ENCODE measurements at regions not wholly inside any gene's neighbourhood (a gene's known extent, or its start where the extent isn't known, plus 50 kb on each side); places are given as distances from the start of the nearest gene placed in this dataset.
A peak's percentile ranks its signal among the peaks of the same experiment; 100 is the strongest.
"Not testable (repeated sequence)": the region's sequence is repeated elsewhere in the genome, so short reads cannot be mapped to it uniquely, and the experiment has no call there.

GRCh38 chr13:44303681-44304432, 69.8 kb upstream of the SERP2 start:
- DNase-seq (ENCODE audit: low read depth): no peak

- no peak for DNase-seq (ENCODE audit: low read depth)
Observed at GRCh38 chr13:44304433-44304725, 69.2 kb upstream of the SERP2 start.

GRCh38 chr13:44305286-44305685, 68.3 kb upstream of the SERP2 start:
- no peak for DNase-seq (ENCODE audit: low read depth)

- peak; percentile 26 for DNase-seq (ENCODE audit: low read depth)
Observed at GRCh38 chr13:44305917-44306370, 67.7 kb upstream of the SERP2 start.

- DNase-seq (ENCODE audit: low read depth): peak; percentile 97
Observed at GRCh38 chr13:44306371-44307192, 67.0 kb upstream of the SERP2 start.

DNA sequence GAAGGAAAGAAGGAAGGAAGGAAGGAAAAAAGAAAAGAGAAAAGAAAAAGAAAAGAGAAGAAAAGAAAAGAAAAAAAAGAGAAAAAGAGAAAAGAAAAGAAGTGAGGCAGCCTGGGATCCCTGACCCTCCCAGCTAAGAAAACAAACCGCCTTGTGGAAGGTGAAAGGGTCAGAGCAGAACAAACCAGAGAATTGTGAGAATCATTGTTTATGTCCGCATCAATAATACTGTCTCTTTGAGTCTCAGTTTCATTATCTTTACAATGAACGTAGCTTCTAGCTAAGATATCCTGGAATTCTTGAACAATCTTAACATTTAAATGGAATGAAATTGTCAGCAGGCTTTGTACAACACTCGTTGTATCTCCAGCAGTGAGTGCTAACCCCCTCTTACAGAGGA, 66.4 kb upstream of the SERP2 start:
- peak; percentile 25 for DNase-seq (ENCODE audit: low read depth)

DNA sequence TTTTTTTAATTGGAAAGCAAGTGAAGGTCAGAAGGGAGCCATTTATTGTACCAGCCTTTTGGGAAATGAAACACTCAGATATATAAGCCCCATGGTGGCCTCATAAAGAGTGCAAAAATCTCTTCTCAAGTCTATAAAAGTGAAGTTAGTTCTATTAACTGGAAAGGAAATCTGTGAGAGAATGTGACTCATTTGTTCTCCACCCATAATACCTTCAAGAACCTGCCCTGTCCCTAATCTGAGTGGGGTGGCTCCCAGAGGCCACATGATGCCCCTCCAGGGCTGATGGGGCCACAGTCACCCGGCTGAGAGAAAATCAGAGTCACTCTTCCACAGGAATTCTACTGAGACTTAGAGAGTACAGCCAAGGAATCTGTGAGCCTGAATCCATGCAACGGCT, 65.8 kb upstream of the SERP2 start:
- peak; percentile 49 for DNase-seq (ENCODE audit: low read depth)

- no peak for DNase-seq (ENCODE audit: low read depth)
Observed at GRCh38 chr13:44308352-44308751, 65.3 kb upstream of the SERP2 start.

DNA sequence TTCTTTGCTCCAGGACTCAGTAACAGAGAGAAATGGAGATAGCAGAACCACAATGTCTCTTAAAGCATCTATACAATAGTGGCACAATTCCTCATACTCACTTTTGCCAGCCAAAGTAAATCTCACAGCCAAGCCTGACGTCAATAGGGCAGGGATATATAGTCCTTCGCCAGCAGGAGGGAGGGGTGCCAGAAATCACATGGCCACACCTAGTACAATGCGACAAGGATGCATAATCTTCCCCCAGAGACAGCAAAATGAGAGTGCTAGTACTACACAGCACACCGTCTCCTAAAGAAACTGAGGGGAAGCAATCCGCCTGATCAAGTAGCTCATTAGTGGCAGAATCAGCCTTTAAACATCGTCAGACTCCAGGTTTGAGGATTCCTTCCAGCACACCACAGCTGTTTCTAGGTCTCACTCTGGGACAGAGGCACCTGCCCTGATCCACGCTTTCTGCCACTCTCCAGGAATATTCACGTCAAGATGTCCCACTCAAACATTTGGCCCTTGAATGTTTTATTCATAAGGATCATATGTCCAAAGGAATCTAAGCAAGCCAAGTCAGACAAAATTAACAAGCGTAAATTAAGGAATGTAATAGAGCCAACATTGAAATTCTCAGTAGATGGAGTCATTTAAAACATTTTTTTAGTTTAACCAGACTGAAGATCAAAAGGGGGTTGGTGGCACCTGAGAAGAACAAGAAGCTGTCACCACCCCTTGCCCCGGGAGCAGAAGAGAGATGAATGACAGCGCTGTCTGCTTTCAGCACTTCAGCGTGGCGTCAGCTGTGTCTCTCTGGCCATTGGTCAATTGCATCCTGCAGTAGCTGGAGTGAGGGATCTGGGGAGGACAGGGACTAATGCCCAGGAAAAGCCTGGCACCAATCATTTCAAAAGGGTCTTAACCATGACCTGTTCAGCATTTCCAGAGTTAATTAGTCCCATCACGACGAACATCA, 63.5 kb upstream of the SERP2 start:
- peak; percentile 31 for DNase-seq (ENCODE audit: low read depth)

- DNase-seq (ENCODE audit: low read depth): peak; percentile 31
Observed at GRCh38 chr13:44311011-44311780, 62.4 kb upstream of the SERP2 start.

DNA sequence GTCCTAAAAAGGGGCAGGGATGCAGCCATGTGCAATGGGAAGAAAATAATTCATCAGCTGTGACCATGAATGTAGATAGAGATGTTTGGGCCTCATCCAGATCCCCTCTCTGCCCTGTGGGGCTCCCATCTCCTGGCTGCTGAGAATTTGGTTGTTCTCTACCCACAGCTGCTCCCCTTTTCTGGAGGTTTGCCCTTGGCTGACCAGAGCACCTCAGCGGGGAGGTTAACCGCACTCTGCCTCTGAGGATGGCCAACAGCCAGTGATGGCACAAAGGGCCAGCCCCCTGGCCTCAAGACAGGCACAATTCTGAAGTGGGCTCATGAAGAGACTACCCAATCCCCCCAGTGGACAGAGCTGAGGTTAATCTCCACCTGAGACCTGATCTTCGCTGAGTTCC, 61.5 kb upstream of the SERP2 start:
- peak; percentile 52 for DNase-seq (ENCODE audit: low read depth)

DNA sequence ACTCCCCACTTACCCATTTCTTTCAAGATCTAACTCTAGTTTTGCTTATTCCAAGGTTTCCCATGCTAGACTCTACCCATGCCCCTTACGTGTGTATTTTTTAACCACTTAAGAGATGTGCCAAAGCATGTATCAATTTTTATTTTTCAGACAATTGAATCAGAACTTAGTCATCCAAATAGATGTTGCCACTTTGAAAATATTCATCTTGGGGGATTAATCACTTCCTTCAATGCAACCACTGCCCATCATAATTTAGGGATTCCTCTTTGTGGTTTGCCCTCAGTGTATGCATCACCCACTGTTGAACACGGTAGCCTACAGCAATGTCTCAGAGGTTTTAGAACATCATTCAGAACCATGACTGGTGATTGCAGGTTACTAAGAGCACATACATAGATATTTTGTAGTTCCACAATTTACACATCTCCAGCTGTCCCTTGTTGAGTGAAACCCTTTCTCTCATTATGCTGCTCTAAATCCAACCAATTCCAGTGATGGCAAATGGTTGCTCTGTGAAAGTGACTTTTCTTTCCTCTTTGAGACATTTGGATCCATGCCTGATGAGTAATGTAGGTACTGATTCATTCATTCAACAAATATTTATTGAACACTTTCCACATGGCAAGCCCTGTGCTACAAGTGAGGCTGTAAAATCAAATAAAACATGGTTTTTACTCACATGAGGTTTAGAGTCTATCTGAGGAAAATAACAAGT, 60.6 kb upstream of the SERP2 start:
- peak; percentile 95 for DNase-seq (ENCODE audit: low read depth)

- DNase-seq (ENCODE audit: low read depth): peak; percentile 90
Observed at GRCh38 chr13:44313674-44314073, 60.0 kb upstream of the SERP2 start.

DNA sequence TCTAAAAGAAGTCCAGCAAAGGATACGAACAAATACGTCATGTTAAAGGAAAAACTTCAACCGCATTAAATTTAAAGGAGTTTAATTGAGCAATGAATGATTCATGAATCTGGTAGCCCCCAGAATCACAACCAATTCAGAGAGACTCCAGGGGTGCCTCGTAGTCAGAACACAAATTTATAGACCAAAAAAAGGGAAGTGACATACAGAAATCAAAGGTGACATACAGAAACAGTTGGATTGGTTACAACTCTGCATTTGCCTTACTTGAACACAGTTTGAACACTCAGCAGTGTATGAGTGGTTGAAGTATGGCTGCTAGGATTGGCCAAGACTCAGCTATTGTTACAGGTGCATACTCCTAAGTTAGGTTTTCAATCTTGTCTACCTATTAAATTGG, 59.5 kb upstream of the SERP2 start:
- DNase-seq (ENCODE audit: low read depth): not testable (repeated sequence)

DNA sequence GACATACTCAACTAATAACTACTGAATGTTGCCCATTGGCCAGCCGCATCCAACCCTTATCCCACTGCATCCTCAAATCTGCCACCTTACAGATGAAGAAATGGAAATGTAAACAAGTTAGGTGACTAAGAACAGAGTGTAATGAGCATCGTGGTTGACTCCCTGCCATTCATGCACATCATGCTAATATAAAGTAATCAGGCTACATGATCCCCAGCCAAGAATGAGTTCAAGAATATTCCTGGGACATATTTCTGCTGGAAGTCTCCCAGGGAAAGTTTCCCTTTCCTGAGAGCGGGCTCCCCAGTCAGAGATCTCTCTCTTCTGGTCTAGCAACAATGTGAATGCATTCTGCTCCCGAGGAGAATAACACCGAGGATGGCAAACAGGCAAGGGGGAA, 55.9 kb upstream of the SERP2 start:
- DNase-seq (ENCODE audit: low read depth): peak; percentile 68

DNA sequence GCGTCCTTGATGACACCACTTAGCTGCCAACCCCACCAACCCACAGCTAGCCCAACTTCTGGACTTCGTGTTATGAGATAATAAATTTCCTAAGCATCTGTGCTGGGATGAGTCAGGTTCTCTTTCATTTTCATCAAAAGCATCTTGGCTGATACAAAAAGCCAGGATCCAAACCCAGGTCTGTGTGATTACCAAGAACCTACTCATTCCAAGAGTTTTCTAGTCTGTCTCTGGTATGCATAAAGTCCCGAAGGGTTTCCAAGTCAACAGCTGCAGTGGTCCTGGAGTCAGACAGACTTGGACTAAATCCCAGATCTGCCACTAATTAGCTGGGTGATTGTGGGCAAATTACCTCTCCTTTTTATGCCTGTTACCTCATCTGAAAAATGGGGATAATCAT, 55.5 kb upstream of the SERP2 start:
- peak; percentile 67 for DNase-seq (ENCODE audit: low read depth)

DNA sequence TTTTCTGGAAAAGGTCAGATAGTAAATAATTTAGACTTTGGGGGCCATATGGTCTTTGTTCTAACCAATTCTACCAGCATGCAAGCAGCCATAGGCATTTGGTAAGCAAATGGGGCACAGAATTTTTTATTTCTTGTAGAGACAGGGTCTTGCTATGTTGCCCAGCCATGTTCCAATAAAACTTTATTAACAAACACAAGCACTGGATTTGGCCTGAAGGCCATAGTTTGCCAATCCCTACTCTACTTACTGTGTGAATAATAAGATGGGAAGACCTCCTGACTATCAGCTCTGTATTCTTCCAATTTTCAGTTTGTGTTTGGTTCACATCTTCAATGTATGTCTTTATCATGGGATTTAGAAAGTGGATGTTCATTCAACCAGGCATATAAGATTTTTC, 53.0 kb upstream of the SERP2 start:
- no peak for DNase-seq (ENCODE audit: low read depth)

GRCh38 chr13:44321961-44322360, 51.7 kb upstream of the SERP2 start:
- no peak for DNase-seq (ENCODE audit: low read depth)

- no peak for DNase-seq (ENCODE audit: low read depth)
Observed at GRCh38 chr13:44322928-44323327, 50.7 kb upstream of the SERP2 start.

DNA sequence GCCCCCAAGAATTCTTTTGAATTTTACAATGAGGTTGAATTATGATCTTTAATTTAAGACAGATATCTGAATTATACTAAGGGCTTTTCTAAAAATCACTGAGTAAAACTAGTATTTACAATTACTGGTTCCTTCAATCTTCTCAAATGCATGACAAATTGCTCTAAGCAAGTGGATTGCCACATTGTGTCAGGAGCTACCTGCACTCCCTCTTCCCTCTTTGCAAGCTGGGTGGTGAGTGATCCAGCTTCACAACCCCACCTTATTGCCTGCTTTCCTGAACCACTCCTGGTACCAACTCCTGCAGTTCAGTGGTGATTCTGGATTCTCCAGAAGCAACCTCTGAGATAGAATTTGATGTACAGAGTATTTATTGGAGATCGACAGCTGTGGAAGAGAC, 49.9 kb upstream of the SERP2 start:
- DNase-seq (ENCODE audit: low read depth): no peak
